Omental fat pad (tissue), 3 donors: ENCODE measurements at regions not wholly inside any gene's neighbourhood (a gene's known extent, or its start where the extent isn't known, plus 50 kb on each side); places are given as distances from the start of the nearest gene placed in this dataset.

ENCODE experiments used
- ATAC-seq: fragments of 150-250 bp; one replicate; pipeline ENCODE4 v1.9.1; 2016; ENCODE audit warnings: mild to moderate bottlenecking, moderate library complexity; ENCODE audit not compliant: low FRiP score
- DNase-seq: peaks from one replicate; pipeline ENCODE4 v3.0.0-alpha.2; 2019; ENCODE audit warnings: low spot score
- TF ChIP-seq, protein P1 (sequence below), 3 donors: fragments of 450-650 bp; IDR thresholded peaks; one replicate each; pipeline ENCODE4 v1.5.1; 2016 to 2017; ENCODE audit warnings: antibody characterized with exemption in 3 of 3, mild to moderate bottlenecking in 3 of 3, moderate library complexity in 2 of 3

- DNase-seq (no peak), ATAC-seq (no peak)
- TF ChIP-seq, protein P1, sequence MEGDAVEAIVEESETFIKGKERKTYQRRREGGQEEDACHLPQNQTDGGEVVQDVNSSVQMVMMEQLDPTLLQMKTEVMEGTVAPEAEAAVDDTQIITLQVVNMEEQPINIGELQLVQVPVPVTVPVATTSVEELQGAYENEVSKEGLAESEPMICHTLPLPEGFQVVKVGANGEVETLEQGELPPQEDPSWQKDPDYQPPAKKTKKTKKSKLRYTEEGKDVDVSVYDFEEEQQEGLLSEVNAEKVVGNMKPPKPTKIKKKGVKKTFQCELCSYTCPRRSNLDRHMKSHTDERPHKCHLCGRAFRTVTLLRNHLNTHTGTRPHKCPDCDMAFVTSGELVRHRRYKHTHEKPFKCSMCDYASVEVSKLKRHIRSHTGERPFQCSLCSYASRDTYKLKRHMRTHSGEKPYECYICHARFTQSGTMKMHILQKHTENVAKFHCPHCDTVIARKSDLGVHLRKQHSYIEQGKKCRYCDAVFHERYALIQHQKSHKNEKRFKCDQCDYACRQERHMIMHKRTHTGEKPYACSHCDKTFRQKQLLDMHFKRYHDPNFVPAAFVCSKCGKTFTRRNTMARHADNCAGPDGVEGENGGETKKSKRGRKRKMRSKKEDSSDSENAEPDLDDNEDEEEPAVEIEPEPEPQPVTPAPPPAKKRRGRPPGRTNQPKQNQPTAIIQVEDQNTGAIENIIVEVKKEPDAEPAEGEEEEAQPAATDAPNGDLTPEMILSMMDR (IDR thresholded peaks at IDR 0.05): no peak
Observed at GRCh38 chr1:168949672-168950071, 156.8 kb upstream of the ATP1B1 start.

DNA sequence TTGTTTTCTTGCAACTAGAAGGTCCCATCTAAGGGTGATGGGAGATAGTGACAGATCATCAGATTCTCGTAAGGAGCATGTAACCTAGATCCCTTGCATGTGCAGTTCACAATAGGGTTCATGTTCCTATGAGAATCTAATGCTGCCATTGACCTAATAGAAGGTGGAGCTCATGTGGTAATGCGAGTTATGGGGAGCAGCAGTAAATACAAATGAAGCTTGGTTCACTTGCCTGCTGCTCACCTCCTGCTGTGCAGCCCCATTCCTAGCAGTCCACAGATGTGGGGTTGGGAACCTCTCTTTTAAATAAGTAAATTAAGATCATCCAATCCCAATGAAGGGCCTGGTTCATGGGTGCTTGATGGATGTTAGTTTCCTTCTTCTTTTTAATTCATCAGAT lies 148.7 kb upstream of the ATP1B1 start:
- TF ChIP-seq, protein P1 (IDR thresholded peaks at IDR 0.05): no peak
- no peak for ATAC-seq

GRCh38 chr1:168958562-168959289 lies 147.8 kb upstream of the ATP1B1 start:
- no peak for DNase-seq
- ATAC-seq: no peak
- TF ChIP-seq, protein P1 (IDR thresholded peaks at IDR 0.05): no peak

More for the DNA sequence above, 148.7 kb upstream of the ATP1B1 start:
- DNase-seq: no peak

DNA sequence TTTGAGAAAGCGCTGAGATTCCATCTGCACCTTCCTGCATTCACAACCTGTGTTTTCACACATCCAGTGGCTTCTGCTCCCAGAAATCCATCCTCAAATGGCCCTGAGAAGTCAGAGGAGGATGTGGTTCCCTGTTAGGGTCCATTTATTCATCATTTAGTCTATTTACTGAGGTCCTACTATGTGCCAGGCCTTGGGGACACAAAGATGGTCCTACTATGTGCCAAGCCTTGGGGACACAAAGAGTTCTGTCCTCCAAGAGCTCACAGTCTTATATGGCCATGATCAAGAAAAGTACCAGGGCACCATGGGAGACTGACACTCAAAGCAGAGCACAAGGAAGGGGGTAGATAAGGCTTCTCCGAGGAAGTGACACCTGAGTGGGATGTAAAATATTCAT lies 147.1 kb upstream of the ATP1B1 start:
- TF ChIP-seq, protein P1 (IDR thresholded peaks at IDR 0.05): no peak
- no peak for ATAC-seq
- no peak for DNase-seq

DNA sequence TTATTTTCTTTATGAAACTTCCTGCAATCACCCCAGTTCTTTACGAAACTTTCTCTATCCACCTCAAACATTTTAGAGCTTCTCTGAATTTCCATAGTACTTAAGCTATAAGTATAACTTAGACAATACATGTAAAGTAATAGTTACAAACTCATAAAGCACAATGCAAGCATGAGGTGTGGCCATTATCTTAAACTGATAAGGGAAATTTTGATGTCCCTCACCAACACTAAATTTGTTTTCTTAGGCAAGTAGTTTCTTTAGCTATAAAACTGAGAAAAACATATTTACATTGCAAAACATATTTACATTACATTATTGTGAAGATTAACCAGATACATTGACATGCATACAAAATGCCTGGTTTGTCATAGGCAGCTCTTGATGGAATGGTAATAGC lies 146.4 kb upstream of the ATP1B1 start:
- no peak for ATAC-seq
- no peak for DNase-seq
- TF ChIP-seq, protein P1 (IDR thresholded peaks at IDR 0.05): no peak

DNA sequence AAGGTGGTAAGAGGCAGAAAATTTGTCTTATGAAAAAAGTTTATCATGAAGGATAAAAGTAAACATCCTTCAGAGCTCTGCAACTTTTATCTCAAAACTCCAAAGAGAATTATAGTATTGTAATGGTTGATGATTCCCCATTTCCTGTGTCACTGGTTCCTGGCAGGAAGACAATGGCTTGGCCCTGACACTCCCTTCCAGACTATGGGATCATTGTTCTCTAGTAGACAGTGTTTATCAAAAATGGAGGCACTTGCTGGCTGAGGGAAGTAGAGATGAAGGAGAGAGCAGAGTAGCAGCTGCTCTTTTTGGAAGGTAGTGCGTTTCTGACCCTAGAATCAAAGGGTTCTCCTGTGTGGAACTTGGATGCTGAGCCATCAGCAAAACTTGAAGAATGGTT lies 145.9 kb upstream of the ATP1B1 start:
- DNase-seq (no peak), ATAC-seq (no peak)
- TF ChIP-seq, protein P1 (IDR thresholded peaks at IDR 0.05): no peak

DNA sequence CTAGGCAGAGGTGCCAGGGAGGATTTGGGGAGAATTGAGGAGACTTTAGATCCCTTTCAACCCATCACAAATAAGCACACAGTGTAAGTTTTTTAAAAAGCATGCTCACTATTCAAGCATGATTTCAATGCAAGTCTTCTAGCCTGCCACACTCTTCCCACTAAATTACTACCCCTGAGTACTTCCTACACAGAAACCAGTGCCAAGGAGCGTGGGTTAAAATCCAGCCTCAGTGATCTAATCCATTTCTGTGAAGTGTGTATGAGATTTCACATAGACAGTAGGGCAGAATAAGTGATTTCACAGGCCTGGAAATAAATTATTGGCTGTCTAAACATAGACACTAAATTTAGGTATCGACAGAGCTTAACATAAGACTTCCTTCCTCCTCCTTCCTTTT lies 142.9 kb upstream of the ATP1B1 start:
- no peak for ATAC-seq
- TF ChIP-seq, protein P1 (IDR thresholded peaks at IDR 0.05): no peak
- DNase-seq: no peak
